HCT116 (cell line): ENCODE measurements at regions not wholly inside any gene's neighbourhood (a gene's known extent, or its start where the extent isn't known, plus 50 kb on each side); places are given as distances from the start of the nearest gene placed in this dataset.

ENCODE experiments used
- ATAC-seq: fragments of 200-7000 bp; cut with Tn5 transposase; 2 replicates; pipeline ENCODE4 v1.9.1; 2020; ENCODE audit warnings: mild to moderate bottlenecking, moderate library complexity
- BruUV-seq: library from RNA; stranded (reverse); fragments of 400-500 nt; replicated peaks from 2 replicates; lab custom pipeline; 2021; lab: Mats Ljungman, UMichigan
- CTCF ChIA-PET: fragments of 300-600 bp; sonication (Branson Sonifier 250); formaldehyde crosslinking; loops from one replicate; lab custom pipeline; 2021; ENCODE audit warnings: antibody characterized with exemption; lab: Charles Lee
- POLR2A ChIA-PET: fragments of 300-600, 350-600 bp; sonication (Branson Sonifier 250); formaldehyde crosslinking; loops from one replicate; lab custom pipeline; 2021; ENCODE audit warnings: antibody characterized with exemption; lab: Charles Lee
- RAD21 ChIA-PET, 2 experiments: fragments of 300-600 bp; sonication (Branson Sonifier 250); formaldehyde crosslinking; loops; one replicate each; lab custom pipeline; 2023; ENCODE audit warnings: low total read pairs in 2 of 2; ENCODE audit not compliant: uncharacterized antibody in 2 of 2, unreplicated experiment in 2 of 2, low non-redundant PET in 1 of 2; lab: Charles Lee
- DNase-seq: peaks from one replicate; pipeline ENCODE4 v3.0.0-alpha.2; 2010; ENCODE audit warnings: low read depth, low spot score
- H2AFZ ChIP-seq: fragments of 200-600 bp; shearing (Covaris generic), sonication (generic); 2 replicates; pipeline ENCODE4 v1.6.1; 2017; ENCODE audit warnings: low read depth, mixed run types, mixed read lengths, antibody characterized with exemption, low read length; ENCODE audit not compliant: poor library complexity, severe bottlenecking
- H3K27ac ChIP-seq: 2 replicates; pipeline ENCODE4 v1.5.1; 2012; ENCODE audit warnings: low read depth, low read length
- H3K27me3 ChIP-seq: fragments of 200-600 bp; sonication (generic); 2 replicates; pipeline ENCODE4 v1.6.1; 2016; ENCODE audit warnings: mixed run types, low read length, mixed read lengths; ENCODE audit not compliant: insufficient read depth
- H3K36me3 ChIP-seq, 2 experiments: fragments of 200-500 bp in 1 of 2; fragments of 200-600 bp in 1 of 2; sonication (Bioruptor generic) in 1 of 2; sonication (generic) in 1 of 2; 2 replicates each; pipeline versions ENCODE4 v1.5.1 to v1.6.1; 2014 to 2016; ENCODE audit warnings: low read length in 2 of 2, inconsistent platforms in 1 of 2, mixed read lengths in 1 of 2, mixed run types in 1 of 2; ENCODE audit not compliant: insufficient read depth in 2 of 2, control insufficient read depth in 1 of 2
- H3K4me1 ChIP-seq, 2 experiments: fragments of 200-600 bp in 1 of 2; sonication (generic) in 1 of 2; 2 replicates each; pipeline versions ENCODE4 v1.5.1 to v1.6.1; 2012 to 2017; ENCODE audit warnings: low read length in 2 of 2, inconsistent platforms in 1 of 2, mild to moderate bottlenecking in 1 of 2, mixed read lengths in 1 of 2, mixed run types in 1 of 2, moderate library complexity in 1 of 2; ENCODE audit not compliant: insufficient read depth in 2 of 2, control insufficient read depth in 1 of 2
- H3K4me2 ChIP-seq: fragments of 200-600 bp; sonication (generic); 2 replicates; pipeline ENCODE4 v1.6.1; 2017; ENCODE audit warnings: mixed run types, low read length, mixed read lengths
- H3K4me3 ChIP-seq, 2 experiments: fragments of 200-600 bp in 1 of 2; sonication (generic) in 1 of 2; replicated peaks in 1 of 2; 2 replicates each; pipeline ENCODE4 v1.5.1; 2011 to 2016; ENCODE audit warnings: low read length in 2 of 2, control low read depth in 1 of 2, low read depth in 1 of 2, mild to moderate bottlenecking in 1 of 2, mixed read lengths in 1 of 2, mixed run types in 1 of 2
- H3K79me2 ChIP-seq: fragments of 200-600 bp; sonication (generic); 2 replicates; pipeline ENCODE4 v1.6.1; 2017; ENCODE audit warnings: mild to moderate bottlenecking, mixed run types, low read length, moderate library complexity, mixed read lengths; ENCODE audit not compliant: insufficient read depth
- H3K9ac ChIP-seq: fragments of 200-600 bp; sonication (generic); 2 replicates; pipeline ENCODE4 v1.6.1; 2016; ENCODE audit warnings: low read length, mixed read lengths
- H3K9me2 ChIP-seq: fragments of 200-600 bp; sonication (generic), shearing (Covaris generic); 2 replicates; pipeline ENCODE4 v1.6.1; 2017; ENCODE audit warnings: mixed run types, mild to moderate bottlenecking, moderate library complexity; ENCODE audit not compliant: insufficient read depth
- H3K9me3 ChIP-seq, 2 experiments: fragments of 200-500 bp in 1 of 2; fragments of 200-600 bp in 1 of 2; sonication (Bioruptor generic) in 1 of 2; sonication (generic) in 1 of 2; 2 replicates each; pipeline ENCODE4 v1.6.1; 2014 to 2017; ENCODE audit warnings: low read length in 2 of 2, mixed read lengths in 2 of 2, inconsistent platforms in 1 of 2, low read depth in 1 of 2, mild to moderate bottlenecking in 1 of 2, mixed run types in 1 of 2, moderate library complexity in 1 of 2; ENCODE audit not compliant: control insufficient read depth in 1 of 2, insufficient read depth in 1 of 2
- H4K20me1 ChIP-seq: fragments of 200-600 bp; sonication (generic), shearing (Covaris generic); 2 replicates; pipeline ENCODE4 v1.6.1; 2017; ENCODE audit warnings: mixed run types, mild to moderate bottlenecking, moderate library complexity; ENCODE audit not compliant: insufficient read depth
- CEBPB ChIP-seq: IDR thresholded peaks from 2 replicates; pipeline ENCODE4 v1.6.1; 2012; ENCODE audit warnings: low read depth
- CTCF ChIP-seq, 3 experiments: fragments of 200-600 bp in 1 of 3; sonication (generic) in 1 of 3; IDR thresholded peaks in 2 of 3; conservative IDR thresholded peaks in 1 of 3; 2 replicates each; pipeline ENCODE4 v1.5.1; 2012 to 2017; ENCODE audit warnings: low read depth in 2 of 3, low read length in 2 of 3, antibody characterized with exemption in 1 of 3, borderline replicate concordance in 1 of 3, control low read depth in 1 of 3, mild to moderate bottlenecking in 1 of 3, mixed read lengths in 1 of 3, mixed run types in 1 of 3, moderate library complexity in 1 of 3; ENCODE audit not compliant: insufficient read depth in 1 of 3
- EGR1 ChIP-seq: IDR thresholded peaks from 2 replicates; pipeline ENCODE4 v1.6.1; 2012; ENCODE audit warnings: low read depth
- ELF1 ChIP-seq: IDR thresholded peaks from 2 replicates; pipeline ENCODE4 v1.6.1; 2012; ENCODE audit warnings: low read depth, borderline replicate concordance
- EZH2phosphoT487 ChIP-seq: fragments of 200-600 bp; IDR thresholded peaks from 2 replicates; pipeline ENCODE4 v1.6.1; 2018; ENCODE audit warnings: antibody characterized with exemption, borderline replicate concordance
- MAX ChIP-seq: IDR thresholded peaks from 2 replicates; pipeline ENCODE4 v1.6.1; 2012
- SRF ChIP-seq: IDR thresholded peaks from 2 replicates; pipeline ENCODE4 v1.6.1; 2012; ENCODE audit warnings: low read depth
- TCF7L2 ChIP-seq: IDR thresholded peaks from 2 replicates; pipeline ENCODE4 v1.7.0; 2011; ENCODE audit warnings: borderline replicate concordance, inconsistent platforms; ENCODE audit not compliant: insufficient read depth, insufficient read length; ENCODE audit errors: extremely low read depth
- YY1 ChIP-seq: IDR thresholded peaks from 2 replicates; pipeline ENCODE4 v1.6.1; 2011; ENCODE audit warnings: low read length, low read depth, moderate library complexity, mild to moderate bottlenecking; ENCODE audit not compliant: insufficient replicate concordance; ENCODE audit errors: extremely low read depth
- ZNF274 ChIP-seq: fragments of 200-500 bp; sonication (Bioruptor generic); IDR thresholded peaks from 2 replicates; pipeline ENCODE4 v1.6.1; 2014; ENCODE audit warnings: mild to moderate bottlenecking, low read depth, low read length, inconsistent platforms
- intact Hi-C: fragments of 100-400 bp; cut with micrococcal nuclease; formaldehyde crosslinking; loops from 2 replicates; pipeline ENCODE4 v1.10.0; 2022
- TF ChIP-seq, protein P1 (sequence below): IDR thresholded peaks from 2 replicates; pipeline ENCODE4 v1.6.1; 2012; ENCODE audit warnings: low read depth

GRCh38 chr11:62024936-62025486 lies 57.6 kb upstream of the FTH1 start:
- Histone ChIP-seq H3K9ac (peak overlapping the region; percentile 11; the same call in 1 of the 2 replicates), H3K4me3 (peak overlapping the region in 1 of 2 experiments; percentile 24; a peak in 2 of 4 replicates), H3K9me3 (no peaks in the 10 kb centered on the region), H3K79me2 (no peaks in the 10 kb centered on the region), H3K4me2 (peak overlapping the region; percentile 51), H4K20me1 (no peaks in the 10 kb centered on the region), H3K4me1 (peaks cover 16 to 32% of the 10 kb centered on the region in 2 experiments), H3K36me3 (no peaks in the 10 kb centered on the region), H3K27me3 (no peaks in the 10 kb centered on the region), H3K27ac (peak overlapping the region; percentile 41), H2AFZ (peak overlapping the region; percentile 33), H3K9me2 (no peaks in the 10 kb centered on the region)
- no peak for DNase-seq
- ChIA-PET RAD21 (no interaction called here), CTCF (interaction anchor here (1.0 kb wide), 1 partner anchor 57 kb away, joined by 4 read pairs; no protein-coding TSS in a partner anchor), POLR2A (interaction anchor here (0.9 to 2.1 kb wide), 5 partner anchors 12 to 62 kb away, joined by 3 to 7 read pairs (median 4); partner anchors contain the start of gene FTH1)
- BruUV-seq = no TSS peak
- TF ChIP-seq ELF1 = no peak
- TF ChIP-seq SRF = no peak
- no peak for TF ChIP-seq TCF7L2
- no peak for TF ChIP-seq ZNF274
- no peak for TF ChIP-seq EZH2phosphoT487
- TF ChIP-seq CEBPB = no peak
- TF ChIP-seq YY1 = no peak
- no peak for TF ChIP-seq CTCF (IDR thresholded peaks at IDR 0.05 in 2 of 3, conservative IDR thresholded peaks at IDR 0.05 in 1 of 3; ENCODE audit: borderline replicate concordance in 1 of 3, insufficient read depth in 1 of 3, low read depth in 2 of 3, low read length in 2 of 3)
- TF ChIP-seq, protein P1, sequence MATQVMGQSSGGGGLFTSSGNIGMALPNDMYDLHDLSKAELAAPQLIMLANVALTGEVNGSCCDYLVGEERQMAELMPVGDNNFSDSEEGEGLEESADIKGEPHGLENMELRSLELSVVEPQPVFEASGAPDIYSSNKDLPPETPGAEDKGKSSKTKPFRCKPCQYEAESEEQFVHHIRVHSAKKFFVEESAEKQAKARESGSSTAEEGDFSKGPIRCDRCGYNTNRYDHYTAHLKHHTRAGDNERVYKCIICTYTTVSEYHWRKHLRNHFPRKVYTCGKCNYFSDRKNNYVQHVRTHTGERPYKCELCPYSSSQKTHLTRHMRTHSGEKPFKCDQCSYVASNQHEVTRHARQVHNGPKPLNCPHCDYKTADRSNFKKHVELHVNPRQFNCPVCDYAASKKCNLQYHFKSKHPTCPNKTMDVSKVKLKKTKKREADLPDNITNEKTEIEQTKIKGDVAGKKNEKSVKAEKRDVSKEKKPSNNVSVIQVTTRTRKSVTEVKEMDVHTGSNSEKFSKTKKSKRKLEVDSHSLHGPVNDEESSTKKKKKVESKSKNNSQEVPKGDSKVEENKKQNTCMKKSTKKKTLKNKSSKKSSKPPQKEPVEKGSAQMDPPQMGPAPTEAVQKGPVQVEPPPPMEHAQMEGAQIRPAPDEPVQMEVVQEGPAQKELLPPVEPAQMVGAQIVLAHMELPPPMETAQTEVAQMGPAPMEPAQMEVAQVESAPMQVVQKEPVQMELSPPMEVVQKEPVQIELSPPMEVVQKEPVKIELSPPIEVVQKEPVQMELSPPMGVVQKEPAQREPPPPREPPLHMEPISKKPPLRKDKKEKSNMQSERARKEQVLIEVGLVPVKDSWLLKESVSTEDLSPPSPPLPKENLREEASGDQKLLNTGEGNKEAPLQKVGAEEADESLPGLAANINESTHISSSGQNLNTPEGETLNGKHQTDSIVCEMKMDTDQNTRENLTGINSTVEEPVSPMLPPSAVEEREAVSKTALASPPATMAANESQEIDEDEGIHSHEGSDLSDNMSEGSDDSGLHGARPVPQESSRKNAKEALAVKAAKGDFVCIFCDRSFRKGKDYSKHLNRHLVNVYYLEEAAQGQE = no peak
- TF ChIP-seq MAX = no peak
- no peak for TF ChIP-seq EGR1
- ATAC-seq = peak; percentile 37
- intact Hi-C loops = loop anchor here (2.0 kb wide), 1 partner anchor 20 kb away; no protein-coding TSS in a partner anchor
